ENCODE measurements at regions not wholly inside any gene's neighbourhood (a gene's known extent, or its start where the extent isn't known, plus 50 kb on each side); places are given as distances from the start of the nearest gene placed in this dataset.

- Histone ChIP-seq H3K36me3 (ENCODE audit: control insufficient read depth, insufficient read depth, low read length) (no peaks in the 10 kb centered on the region), H3K79me2 (ENCODE audit: control insufficient read depth, insufficient read depth, low read length) (no peaks in the 10 kb centered on the region), H2AFZ (ENCODE audit: low read depth, low read length) (no peak overlapping the region), H3K4me1 (replicated peaks in 1 of 2; ENCODE audit: control insufficient read depth in 2 of 2, insufficient read depth in 2 of 2, low read length in 2 of 2) (no peaks in the 10 kb centered on the region), H3K9ac (ENCODE audit: insufficient read depth in 1 of 2, low read depth in 2 of 2, low read length in 2 of 2) (no peak overlapping the region), H3K27me3 (ENCODE audit: control insufficient read depth in 2 of 2, insufficient read depth in 2 of 2, low read length in 2 of 2) (no peaks in the 10 kb centered on the region), H3K9me3 (replicated peaks; ENCODE audit: control insufficient read depth, insufficient read depth, low read depth, low read length) (no peaks in the 10 kb centered on the region), H3K9me1 (ENCODE audit: control insufficient read depth, insufficient read depth, low read length) (no peaks in the 10 kb centered on the region), H3K27ac (ENCODE audit: extremely low read depth, low read depth, low read length) (no peak overlapping the region), H4K20me1 (replicated peaks; ENCODE audit: control insufficient read depth, insufficient read depth, low read length) (no peaks in the 10 kb centered on the region), H3K4me3 (no peak overlapping the region), H3K4me2 (ENCODE audit: insufficient read depth, low read length) (no peak overlapping the region)
- POLR2A ChIA-PET: no interaction called here
- in situ Hi-C loops (cut with MboI): no loop called here
- WGBS (ENCODE audit: insufficient coverage, low coverage, missing lambda C conversion rate): 0% methylated on average over 2 of the region's 3 CpGs
- no peak for ATAC-seq
- no peak for TF ChIP-seq RUNX1 (IDR thresholded peaks at IDR 0.05; ENCODE audit: low read depth)
- TF ChIP-seq GABPA (tag; conservative IDR thresholded peaks at IDR 0.05; ENCODE audit: low read depth): no peak
- no peak for TF ChIP-seq ZSCAN32 (CRISPR knock-in tag; IDR thresholded peaks at IDR 0.05)
- TF ChIP-seq FIP1L1 (IDR thresholded peaks at IDR 0.05; ENCODE audit: low read depth, low read length, poor library complexity, severe bottlenecking): no peak
- no peak for TF ChIP-seq HDAC2 (IDR thresholded peaks at IDR 0.05)
- TF ChIP-seq TCF7 (IDR thresholded peaks at IDR 0.05; ENCODE audit: borderline replicate concordance): no peak
- TF ChIP-seq FOXJ2 (tag; IDR thresholded peaks at IDR 0.05): no peak
- no peak for TF ChIP-seq ASH1L (IDR thresholded peaks at IDR 0.05; ENCODE audit: borderline replicate concordance, low read depth, partially characterized antibody)
- no peak for TF ChIP-seq PPARD (CRISPR knock-in tag; IDR thresholded peaks at IDR 0.05)
- no peak for TF ChIP-seq ZNF561 (CRISPR knock-in tag; conservative IDR thresholded peaks at IDR 0.05)
- intact Hi-C loops (cut with micrococcal nuclease): no loop called here
- BruUV-seq (replicated peaks): no TSS peak
- CTCF ChIA-PET (ENCODE audit: low intra/inter-chr PET ratio): no interaction called here
- no peak for FAIRE-seq
- DNase-seq (ENCODE audit: extremely low read depth in 1 of 4, low spot score in 3 of 4): no peak
Observed at GRCh38 chr3:130621824-130622223, 104.8 kb downstream of the COL6A6 start.
